BE2C (cell line): ENCODE measurements at regions not wholly inside any gene's neighbourhood (a gene's known extent, or its start where the extent isn't known, plus 50 kb on each side); places are given as distances from the start of the nearest gene placed in this dataset.
"Not testable (repeated sequence)": the region's sequence is repeated elsewhere in the genome, so short reads cannot be mapped to it uniquely, and the experiment has no call there.

Experiments used
- DNase-seq: peaks from one replicate; pipeline ENCODE4 v3.0.0-alpha.2; 2020
- H3K27me3 ChIP-seq: fragments of 250-450 bp; sonication (Bioruptor Pico); 2 replicates; pipeline ENCODE4 v1.5.1; 2020; ENCODE audit warnings: mild to moderate bottlenecking
- H3K36me3 ChIP-seq: fragments of 250-450 bp; sonication (Bioruptor Pico); 2 replicates; pipeline ENCODE4 v1.5.1; 2020; ENCODE audit warnings: mild to moderate bottlenecking
- H3K4me1 ChIP-seq: fragments of 250-450 bp; sonication (Bioruptor Pico); 2 replicates; pipeline ENCODE4 v1.5.1; 2020
- H3K4me3 ChIP-seq: 2 replicates; pipeline ENCODE4 v1.5.1; 2011; ENCODE audit warnings: low read depth, low read length
- H3K9me3 ChIP-seq: fragments of 250-450 bp; sonication (Bioruptor Pico); 2 replicates; pipeline ENCODE4 v1.5.1; 2020
- CTCF ChIP-seq: IDR thresholded peaks from 2 replicates; pipeline ENCODE4 v1.5.1; 2012; ENCODE audit warnings: mild to moderate bottlenecking, low read depth, low read length

DNA sequence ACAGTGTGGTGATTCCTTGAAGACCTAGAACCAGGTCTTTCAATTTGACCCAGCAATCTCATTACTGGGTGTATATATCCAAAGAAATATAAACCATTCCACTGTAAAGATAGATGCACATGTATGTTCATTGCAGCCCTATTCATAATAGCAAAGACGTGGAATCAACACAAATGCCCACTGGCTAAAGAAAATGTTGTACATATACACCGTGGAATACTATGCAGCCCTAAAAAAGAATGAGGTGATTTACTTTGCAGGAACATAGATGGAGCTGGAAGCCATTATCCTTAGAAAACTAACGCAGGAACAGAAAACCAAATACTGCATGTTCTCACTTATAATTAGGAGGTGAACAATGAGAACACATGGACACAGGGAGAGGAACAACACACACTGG is 278.0 kb upstream of the KCND2 start:
- Histone ChIP-seq H3K36me3 (no peaks in the 10 kb centered on the region), H3K4me1 (no peaks in the 10 kb centered on the region), H3K27me3 (no peaks in the 10 kb centered on the region), H3K4me3 (no peak overlapping the region), H3K9me3 (no peaks in the 10 kb centered on the region)
- TF ChIP-seq CTCF = no peak
- no peak for DNase-seq

DNA sequence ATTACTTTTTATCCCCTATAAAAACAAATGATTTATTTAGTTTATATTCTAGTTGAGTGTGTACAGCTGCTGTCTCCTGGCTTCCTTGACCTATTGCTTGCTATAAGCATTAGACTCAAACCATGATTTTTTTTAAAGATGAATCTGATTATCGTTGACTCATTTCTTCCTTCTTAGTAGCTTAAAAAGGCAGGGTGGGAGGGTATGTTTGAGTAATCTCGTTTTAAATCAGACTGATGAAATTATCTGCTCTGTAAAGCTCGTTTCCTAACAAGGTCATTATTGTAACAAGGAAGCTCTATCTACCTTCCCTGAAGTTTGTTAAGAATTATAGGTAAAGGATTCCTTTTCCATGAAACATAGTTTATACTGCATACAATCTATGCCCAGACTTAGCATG is 276.3 kb upstream of the KCND2 start:
- no peak for DNase-seq
- Histone ChIP-seq H3K4me1 (no peaks in the 10 kb centered on the region), H3K9me3 (no peaks in the 10 kb centered on the region)

GRCh38 chr7:119999738-120000475 is 273.1 kb upstream of the KCND2 start:
- Histone ChIP-seq H3K9me3 (no peaks in the 10 kb centered on the region), H3K4me1 (no peaks in the 10 kb centered on the region), H3K4me3 (no peak overlapping the region), H3K36me3 (no peaks in the 10 kb centered on the region), H3K27me3 (no peaks in the 10 kb centered on the region)
- TF ChIP-seq CTCF = no peak
- DNase-seq = no peak

More for the DNA sequence above, 276.3 kb upstream of the KCND2 start:
- H3K4me3 ChIP-seq = no peak overlapping the region
- no peaks in the 10 kb centered on the region for H3K27me3 ChIP-seq
- no peak for TF ChIP-seq CTCF
- H3K36me3 ChIP-seq = no peaks in the 10 kb centered on the region

- Histone ChIP-seq H3K36me3 (no peaks in the 10 kb centered on the region), H3K9me3 (no peaks in the 10 kb centered on the region), H3K4me1 (no peaks in the 10 kb centered on the region), H3K27me3 (no peaks in the 10 kb centered on the region), H3K4me3 (no peak overlapping the region)
- TF ChIP-seq CTCF = no peak
- no peak for DNase-seq
These were observed 267.3 kb upstream of the KCND2 start for GRCh38 chr7:120005720-120006119.

GRCh38 chr7:120014301-120014700 is 258.7 kb upstream of the KCND2 start:
- not testable (repeated sequence) for H3K4me1 ChIP-seq, H3K27me3 ChIP-seq, H3K4me3 ChIP-seq, DNase-seq, H3K36me3 ChIP-seq, H3K9me3 ChIP-seq

DNA sequence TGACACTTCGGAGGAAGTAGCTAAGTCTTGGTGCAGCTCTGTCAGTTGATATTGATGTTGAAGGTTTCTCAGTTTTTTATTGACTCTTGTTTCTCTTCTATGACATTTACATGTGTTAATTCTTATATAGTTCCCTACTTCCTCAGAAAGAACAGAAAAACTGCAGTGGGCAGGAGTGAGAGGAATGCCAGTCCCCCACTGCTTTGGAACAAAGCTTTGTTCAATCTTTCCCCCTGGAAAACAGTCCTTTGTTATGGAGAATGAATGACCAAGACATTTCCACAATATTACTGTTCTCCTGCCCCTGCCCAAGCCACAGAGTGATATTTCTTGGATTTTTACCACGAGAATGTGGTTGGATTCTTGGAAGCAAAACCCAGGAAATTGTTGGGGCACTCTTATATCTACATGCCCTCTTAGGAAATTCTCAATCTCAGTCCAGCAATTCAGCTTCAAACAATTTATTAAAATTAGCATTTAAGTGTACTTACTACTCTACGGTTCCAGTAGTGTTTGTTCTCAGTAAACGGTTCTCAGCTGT is 258.0 kb upstream of the KCND2 start:
- Histone ChIP-seq H3K9me3 (no peaks in the 10 kb centered on the region), H3K4me1 (no peaks in the 10 kb centered on the region), H3K36me3 (no peaks in the 10 kb centered on the region), H3K4me3 (no peak overlapping the region), H3K27me3 (no peaks in the 10 kb centered on the region)
- TF ChIP-seq CTCF = no peak
- DNase-seq = no peak
